HL-60 (cell line): ENCODE measurements at regions not wholly inside any gene's neighbourhood (a gene's known extent, or its start where the extent isn't known, plus 50 kb on each side); places are given as distances from the start of the nearest gene placed in this dataset.

Experiments
- CTCF ChIP-seq: IDR thresholded peaks from one replicate; pipeline ENCODE4 v1.5.1; 2011; ENCODE audit warnings: low read length, control low read depth, inconsistent platforms; ENCODE audit not compliant: insufficient read depth
- GABPA ChIP-seq: IDR thresholded peaks from 2 replicates; pipeline ENCODE4 v1.6.1; 2012; ENCODE audit warnings: low read depth
- POLR2AphosphoS5 ChIP-seq: IDR thresholded peaks from 2 replicates; pipeline ENCODE4 v1.6.1; 2012; ENCODE audit warnings: low read depth
- REST ChIP-seq: IDR thresholded peaks from 2 replicates; pipeline ENCODE4 v1.6.1; 2012; ENCODE audit warnings: low read depth; ENCODE audit not compliant: insufficient replicate concordance

GRCh38 chr3:74304424-74304823 is 310.0 kb downstream of the CNTN3 start:
- no peak for TF ChIP-seq POLR2AphosphoS5
- no peak for TF ChIP-seq REST
- no peak for TF ChIP-seq CTCF
- TF ChIP-seq GABPA: no peak
